KMS-11 (cell line): ENCODE measurements at regions not wholly inside any gene's neighbourhood (a gene's known extent, or its start where the extent isn't known, plus 50 kb on each side); places are given as distances from the start of the nearest gene placed in this dataset.

Experiments
- H2AFZ ChIP-seq: fragments of 200-600 bp; sonication (generic); 2 replicates; pipeline ENCODE4 v1.6.1; 2016; ENCODE audit warnings: antibody characterized with exemption, mixed run types, low read depth
- H3K27ac ChIP-seq: fragments of 200-600 bp; sonication (generic); 2 replicates; pipeline ENCODE4 v1.6.1; 2016; ENCODE audit warnings: mild to moderate bottlenecking, mixed run types
- H3K27me3 ChIP-seq: fragments of 200-600 bp; sonication (generic); 2 replicates; pipeline ENCODE4 v1.6.1; 2017; ENCODE audit warnings: mild to moderate bottlenecking, low read depth, mixed run types, moderate library complexity; ENCODE audit not compliant: insufficient read depth
- H3K36me3 ChIP-seq: fragments of 200-600 bp; sonication (generic); 2 replicates; pipeline ENCODE4 v1.6.1; 2017; ENCODE audit warnings: mild to moderate bottlenecking, mixed run types; ENCODE audit not compliant: insufficient read depth
- H3K4me1 ChIP-seq: fragments of 200-600 bp; sonication (generic); 2 replicates; pipeline ENCODE4 v1.6.1; 2016; ENCODE audit warnings: mild to moderate bottlenecking, low read depth, mixed run types; ENCODE audit not compliant: poor library complexity, severe bottlenecking
- H3K4me2 ChIP-seq: fragments of 200-600 bp; sonication (generic); 2 replicates; pipeline ENCODE4 v1.7.0; 2016; ENCODE audit warnings: mild to moderate bottlenecking, mixed run types
- H3K4me3 ChIP-seq: fragments of 200-600 bp; sonication (generic); IDR thresholded peaks from 2 replicates; pipeline ENCODE4 v1.6.1; 2017; ENCODE audit warnings: low read depth, low read length, mixed read lengths; ENCODE audit not compliant: insufficient read depth
- H3K79me2 ChIP-seq: fragments of 200-600 bp; sonication (generic); 2 replicates; pipeline ENCODE4 v1.6.1; 2016; ENCODE audit warnings: low read depth, mixed run types; ENCODE audit not compliant: insufficient read depth
- H3K9ac ChIP-seq: fragments of 200-600 bp; sonication (generic); 2 replicates; pipeline ENCODE4 v1.6.1; 2016; ENCODE audit warnings: mild to moderate bottlenecking, mixed run types
- H4K20me1 ChIP-seq: fragments of 200-600 bp; sonication (generic); 2 replicates; pipeline ENCODE4 v1.6.1; 2016; ENCODE audit warnings: mild to moderate bottlenecking, mixed run types; ENCODE audit not compliant: insufficient read depth
- CTCF ChIP-seq: fragments of 200-600 bp; sonication (generic); conservative IDR thresholded peaks from 2 replicates; pipeline ENCODE4 v1.6.1; 2017; ENCODE audit warnings: low read depth, mild to moderate bottlenecking, antibody characterized with exemption, low read length, moderate library complexity, mixed read lengths

- Histone ChIP-seq H3K27ac (no peak overlapping the region), H3K4me3 (no peak overlapping the region), H4K20me1 (no peaks in the 10 kb centered on the region), H3K9ac (no peak overlapping the region), H3K4me2 (no peak overlapping the region), H3K36me3 (no peaks in the 10 kb centered on the region), H3K4me1 (no peaks in the 10 kb centered on the region), H3K79me2 (no peaks in the 10 kb centered on the region), H3K27me3 (no peaks in the 10 kb centered on the region), H2AFZ (no peak overlapping the region)
- no peak for TF ChIP-seq CTCF
Measured at GRCh38 chr11:130786586-130786985, 129.7 kb downstream of the SNX19 start.

- Histone ChIP-seq H3K27ac (no peak overlapping the region), H3K4me3 (no peak overlapping the region), H4K20me1 (no peaks in the 10 kb centered on the region), H3K27me3 (no peaks in the 10 kb centered on the region), H3K36me3 (no peaks in the 10 kb centered on the region), H3K79me2 (no peaks in the 10 kb centered on the region), H2AFZ (no peak overlapping the region), H3K4me1 (no peaks in the 10 kb centered on the region), H3K4me2 (no peak overlapping the region), H3K9ac (no peak overlapping the region)
- no peak for TF ChIP-seq CTCF
Measured at GRCh38 chr11:130787092-130787616, 129.1 kb downstream of the SNX19 start.

DNA sequence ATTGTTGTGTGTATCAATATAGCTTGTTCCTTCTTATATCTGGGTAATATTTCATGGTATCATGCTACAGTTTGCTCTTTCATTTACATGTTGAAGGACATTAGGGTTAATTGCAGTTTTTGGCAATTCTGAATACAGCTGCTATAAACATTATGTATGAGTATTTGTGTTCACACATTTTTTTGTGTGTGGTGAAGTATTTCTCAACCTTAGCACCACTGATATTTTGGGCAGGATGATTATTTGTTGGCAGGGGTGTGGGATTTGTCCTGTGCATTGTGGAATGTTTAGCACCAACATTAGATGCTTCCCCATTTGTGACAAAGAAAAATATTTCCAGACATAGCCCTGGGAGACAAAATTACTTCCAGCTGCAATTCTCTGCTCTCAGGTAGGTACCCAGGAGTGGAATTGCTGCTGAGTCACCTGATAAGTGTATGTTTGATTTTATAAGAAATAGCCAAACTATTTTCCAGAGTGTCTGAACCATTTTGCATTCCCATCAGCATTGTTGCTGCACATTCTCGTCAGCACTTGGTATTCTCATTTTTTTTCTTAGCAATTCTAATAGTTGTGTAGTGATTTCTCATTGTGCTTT, 128.2 kb downstream of the SNX19 start:
- no peak overlapping the region for H3K9ac ChIP-seq
- H3K4me1 ChIP-seq, result no peaks in the 10 kb centered on the region
- no peak overlapping the region for H3K4me3 ChIP-seq
- no peak for TF ChIP-seq CTCF
- no peaks in the 10 kb centered on the region for H3K36me3 ChIP-seq
- no peaks in the 10 kb centered on the region for H3K79me2 ChIP-seq
- H3K4me2 ChIP-seq, result no peak overlapping the region
- no peak overlapping the region for H3K27ac ChIP-seq
- H4K20me1 ChIP-seq, result no peaks in the 10 kb centered on the region
- no peaks in the 10 kb centered on the region for H3K27me3 ChIP-seq
- H2AFZ ChIP-seq, result no peak overlapping the region

DNA sequence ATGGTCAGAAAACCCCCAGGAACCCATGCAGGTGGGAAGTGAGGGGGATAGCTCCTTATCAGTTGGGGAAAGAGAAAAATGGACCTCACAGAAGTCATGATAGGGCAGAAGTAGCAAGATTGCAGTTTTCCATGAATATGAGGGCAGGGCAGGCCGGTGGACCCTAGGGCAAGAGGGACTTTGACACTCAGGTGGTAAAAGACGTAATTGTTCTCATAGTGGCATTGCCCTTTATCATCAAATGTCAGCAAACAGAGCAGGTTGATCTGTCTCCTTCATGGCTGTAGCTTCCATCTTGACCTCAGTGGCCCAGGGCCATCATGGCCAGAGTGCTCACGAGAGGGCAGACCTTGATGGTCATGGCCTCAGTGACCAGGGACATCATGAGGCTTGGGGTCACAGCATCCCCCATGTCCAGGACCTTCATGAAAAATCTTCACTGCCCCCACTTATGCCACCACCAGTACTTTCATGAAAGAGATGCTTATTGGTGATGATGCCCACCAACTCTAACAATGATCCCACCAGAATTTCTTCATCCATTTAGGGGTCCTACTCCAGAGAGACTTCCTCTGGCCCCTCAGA, 127.1 kb downstream of the SNX19 start:
- no peaks in the 10 kb centered on the region for H3K4me1 ChIP-seq
- no peak for TF ChIP-seq CTCF
- no peak overlapping the region for H3K4me3 ChIP-seq
- no peaks in the 10 kb centered on the region for H3K36me3 ChIP-seq
- H4K20me1 ChIP-seq, result no peaks in the 10 kb centered on the region
- H3K9ac ChIP-seq, result no peak overlapping the region
- H3K4me2 ChIP-seq, result no peak overlapping the region
- H3K27me3 ChIP-seq, result no peaks in the 10 kb centered on the region
- H2AFZ ChIP-seq, result no peak overlapping the region
- no peak overlapping the region for H3K27ac ChIP-seq
- H3K79me2 ChIP-seq, result no peaks in the 10 kb centered on the region
